Mesendoderm (in vitro differentiated cells): ENCODE measurements at regions not wholly inside any gene's neighbourhood (a gene's known extent, or its start where the extent isn't known, plus 50 kb on each side); places are given as distances from the start of the nearest gene placed in this dataset.

Experiments
- DNase-seq: peaks from one replicate; pipeline ENCODE4 v3.0.0; 2013
- H2AK5ac ChIP-seq: 2 replicates; pipeline ENCODE4 v1.6.1; 2013; ENCODE audit warnings: low read length, inconsistent platforms
- H2BK120ac ChIP-seq: 2 replicates; pipeline ENCODE4 v1.6.1; 2013; ENCODE audit warnings: low read depth, mild to moderate bottlenecking, low read length, moderate library complexity, mixed read lengths
- H2BK15ac ChIP-seq: replicated peaks from 2 replicates; pipeline ENCODE4 v1.6.1; 2013; ENCODE audit warnings: low read depth, mild to moderate bottlenecking, moderate library complexity
- H2BK5ac ChIP-seq: 2 replicates; pipeline ENCODE4 v1.6.1; 2013; ENCODE audit warnings: low read length, inconsistent platforms
- H3K18ac ChIP-seq: 2 replicates; pipeline ENCODE4 v1.6.1; 2013; ENCODE audit warnings: mild to moderate bottlenecking, low read length, mixed read lengths
- H3K23ac ChIP-seq: one replicate; pipeline ENCODE4 v1.6.1; 2013; ENCODE audit warnings: low read length
- H3K27ac ChIP-seq: 2 replicates; pipeline ENCODE4 v1.5.1; 2013; ENCODE audit warnings: low read depth, mild to moderate bottlenecking, inconsistent platforms, low read length, moderate library complexity
- H3K27me3 ChIP-seq: 2 replicates; pipeline ENCODE4 v1.6.1; 2013; ENCODE audit warnings: low read length, control low read depth, mild to moderate bottlenecking, inconsistent platforms; ENCODE audit not compliant: insufficient read depth, poor library complexity
- H3K36me3 ChIP-seq: 2 replicates; pipeline ENCODE4 v1.6.1; 2013; ENCODE audit warnings: low read length, inconsistent platforms; ENCODE audit not compliant: control insufficient read depth, insufficient read depth
- H3K4ac ChIP-seq: one replicate; pipeline ENCODE4 v1.6.1; 2013; ENCODE audit warnings: low read depth, mild to moderate bottlenecking, low read length, moderate library complexity
- H3K4me1 ChIP-seq: 2 replicates; pipeline ENCODE4 v1.6.1; 2013; ENCODE audit warnings: low read depth, low read length, inconsistent platforms; ENCODE audit not compliant: control insufficient read depth
- H3K4me2 ChIP-seq: 2 replicates; pipeline ENCODE4 v1.6.1; 2013; ENCODE audit warnings: low read length
- H3K4me3 ChIP-seq: 2 replicates; pipeline ENCODE4 v1.5.1; 2013; ENCODE audit warnings: mild to moderate bottlenecking, low read length
- H3K56ac ChIP-seq: one replicate; pipeline ENCODE4 v1.6.1; 2013; ENCODE audit warnings: low read length
- H3K79me1 ChIP-seq: 2 replicates; pipeline ENCODE4 v1.6.1; 2013; ENCODE audit warnings: low read length, inconsistent platforms
- H3K79me2 ChIP-seq: 2 replicates; pipeline ENCODE4 v1.6.1; 2013; ENCODE audit warnings: mild to moderate bottlenecking, low read length; ENCODE audit not compliant: control insufficient read depth, insufficient read depth
- H3K9ac ChIP-seq: 2 replicates; pipeline ENCODE4 v1.6.1; 2013; ENCODE audit warnings: low read length, inconsistent platforms
- H4K5ac ChIP-seq: one replicate; pipeline ENCODE4 v1.6.1; 2013; ENCODE audit warnings: low read length
- H4K8ac ChIP-seq: one replicate; pipeline ENCODE4 v1.6.1; 2013; ENCODE audit warnings: low read depth, mild to moderate bottlenecking, control low read depth, low read length, moderate library complexity
- WGBS: extraction: QIAGEN DNeasy Blood & Tissue Kit; methylation state at CpG from one replicate; pipeline ENCODE4 v1.1.7; 2013; ENCODE audit warnings: low lambda C conversion rate, missing lambda C conversion rate; ENCODE audit not compliant: insufficient coverage; ENCODE audit errors: extremely low coverage; 5-methylcytosine and 5-hydroxymethylcytosine counted together

DNA sequence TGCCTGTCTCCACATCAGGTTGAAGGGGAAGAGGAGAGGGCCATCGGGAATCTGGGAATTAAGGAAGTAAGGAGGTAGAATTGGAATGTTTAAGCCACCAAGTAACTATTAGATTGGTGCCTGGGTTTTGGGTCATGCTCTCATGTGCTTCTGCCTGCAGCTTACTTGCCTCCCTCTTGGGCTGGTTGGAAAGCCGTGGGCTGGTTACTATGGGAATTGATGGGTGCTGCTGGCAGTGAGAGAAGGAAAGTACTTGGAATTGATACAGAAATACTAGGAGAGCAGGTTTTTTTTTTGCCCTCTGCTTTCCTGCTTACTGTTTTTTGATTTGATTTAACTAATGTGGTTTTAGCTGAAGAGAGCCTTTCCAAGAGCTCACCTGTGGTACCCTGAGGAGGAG is 493.5 kb upstream of the RGS6 start:
- Histone ChIP-seq H2BK5ac (no peak overlapping the region), H4K5ac (no peak overlapping the region), H3K56ac (no peak overlapping the region), H2AK5ac (no peak overlapping the region), H4K8ac (peak overlapping the region; percentile 40), H3K4me3 (no peak overlapping the region), H2BK15ac (no peak overlapping the region), H3K18ac (no peak overlapping the region), H3K4me2 (no peak overlapping the region), H3K9ac (no peak overlapping the region), H3K4me1 (no peaks in the 10 kb centered on the region), H3K79me1 (peaks cover 4% of the 10 kb centered on the region), H2BK120ac (no peak overlapping the region), H3K36me3 (no peaks in the 10 kb centered on the region), H3K4ac (no peak overlapping the region), H3K27ac (no peak overlapping the region), H3K79me2 (no peaks in the 10 kb centered on the region), H3K23ac (no peak overlapping the region), H3K27me3 (no peaks in the 10 kb centered on the region)
- DNase-seq: no peak
- no CpG with 5 or more reads among the region's 2 CpGs for WGBS

DNA sequence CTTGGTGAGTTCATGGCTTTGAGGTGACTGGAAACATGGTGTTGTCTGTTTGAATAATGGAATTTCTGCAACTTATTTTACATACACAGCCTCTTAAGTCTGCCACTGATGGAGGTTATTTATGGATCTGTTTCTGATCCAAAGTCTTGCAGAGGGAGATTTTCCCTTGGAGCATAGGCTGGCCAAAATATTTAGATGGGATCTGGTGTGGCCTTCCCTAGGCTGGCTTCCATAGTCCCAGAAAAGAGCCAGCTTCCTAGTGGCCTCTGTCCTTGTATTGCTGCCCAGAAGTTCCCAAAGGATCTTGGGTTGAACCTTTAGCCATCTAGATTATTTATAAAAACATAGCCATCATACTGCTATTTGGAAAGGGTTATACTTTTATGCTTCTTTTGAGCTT is 491.1 kb upstream of the RGS6 start:
- Histone ChIP-seq H2BK15ac (no peak overlapping the region), H2AK5ac (no peak overlapping the region), H3K4me2 (no peak overlapping the region), H4K5ac (no peak overlapping the region), H3K79me1 (peaks cover 5% of the 10 kb centered on the region), H3K4ac (no peak overlapping the region), H3K27ac (no peak overlapping the region), H3K9ac (no peak overlapping the region), H3K79me2 (no peaks in the 10 kb centered on the region), H3K18ac (no peak overlapping the region), H3K36me3 (no peaks in the 10 kb centered on the region), H2BK5ac (no peak overlapping the region), H3K56ac (no peak overlapping the region), H3K4me1 (no peaks in the 10 kb centered on the region), H2BK120ac (no peak overlapping the region), H4K8ac (no peak overlapping the region), H3K23ac (no peak overlapping the region), H3K27me3 (no peaks in the 10 kb centered on the region), H3K4me3 (no peak overlapping the region)
- no peak for DNase-seq

DNA sequence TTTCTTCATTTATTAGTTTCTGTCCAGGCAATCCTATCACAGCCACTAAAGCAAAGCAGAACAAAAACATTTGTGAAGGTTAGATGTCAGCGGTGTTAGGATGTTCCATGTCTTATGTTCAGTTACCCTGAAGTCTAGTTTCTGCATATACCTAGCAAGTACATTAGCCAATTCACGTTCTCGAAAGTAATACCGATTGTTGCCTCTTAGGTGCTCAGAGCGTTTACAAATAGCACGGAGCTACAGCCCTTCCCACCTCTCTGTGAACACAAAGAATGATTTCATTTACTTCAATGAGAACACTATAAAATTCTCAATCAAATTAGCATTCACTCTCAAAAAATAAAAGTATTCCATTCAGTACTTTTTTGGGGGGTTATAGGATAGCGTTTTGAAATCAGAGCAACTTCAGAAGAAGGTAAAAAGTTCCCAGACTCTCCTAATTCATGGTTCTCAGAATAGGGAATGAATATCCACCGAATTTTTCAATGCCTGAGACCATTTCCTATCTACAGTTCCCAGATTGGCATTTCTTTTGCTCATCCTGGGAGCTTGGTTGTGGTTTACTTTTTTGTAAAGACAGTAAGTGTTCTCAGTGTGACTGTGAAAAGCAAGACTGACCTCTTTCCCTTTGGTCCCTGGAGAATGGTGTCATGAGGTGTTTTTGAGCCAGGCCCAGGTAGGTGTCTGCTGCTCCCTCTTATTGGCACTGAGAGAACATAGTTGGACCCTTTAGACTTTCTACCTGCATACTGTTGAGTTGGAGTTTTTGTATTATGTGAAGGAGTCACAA is 488.0 kb upstream of the RGS6 start:
- Histone ChIP-seq H4K5ac (no peak overlapping the region), H3K9ac (no peak overlapping the region), H2BK120ac (no peak overlapping the region), H3K36me3 (no peaks in the 10 kb centered on the region), H3K27me3 (no peaks in the 10 kb centered on the region), H2BK15ac (no peak overlapping the region), H2AK5ac (no peak overlapping the region), H3K4me2 (no peak overlapping the region), H3K18ac (no peak overlapping the region), H3K4me3 (no peak overlapping the region), H3K23ac (no peak overlapping the region), H3K79me2 (no peaks in the 10 kb centered on the region), H3K4ac (no peak overlapping the region), H3K27ac (no peak overlapping the region), H2BK5ac (no peak overlapping the region), H4K8ac (no peak overlapping the region), H3K79me1 (peaks cover 1% of the 10 kb centered on the region), H3K4me1 (no peaks in the 10 kb centered on the region), H3K56ac (no peak overlapping the region)
- WGBS: no CpG with 5 or more reads among the region's 8 CpGs
- no peak for DNase-seq

DNA sequence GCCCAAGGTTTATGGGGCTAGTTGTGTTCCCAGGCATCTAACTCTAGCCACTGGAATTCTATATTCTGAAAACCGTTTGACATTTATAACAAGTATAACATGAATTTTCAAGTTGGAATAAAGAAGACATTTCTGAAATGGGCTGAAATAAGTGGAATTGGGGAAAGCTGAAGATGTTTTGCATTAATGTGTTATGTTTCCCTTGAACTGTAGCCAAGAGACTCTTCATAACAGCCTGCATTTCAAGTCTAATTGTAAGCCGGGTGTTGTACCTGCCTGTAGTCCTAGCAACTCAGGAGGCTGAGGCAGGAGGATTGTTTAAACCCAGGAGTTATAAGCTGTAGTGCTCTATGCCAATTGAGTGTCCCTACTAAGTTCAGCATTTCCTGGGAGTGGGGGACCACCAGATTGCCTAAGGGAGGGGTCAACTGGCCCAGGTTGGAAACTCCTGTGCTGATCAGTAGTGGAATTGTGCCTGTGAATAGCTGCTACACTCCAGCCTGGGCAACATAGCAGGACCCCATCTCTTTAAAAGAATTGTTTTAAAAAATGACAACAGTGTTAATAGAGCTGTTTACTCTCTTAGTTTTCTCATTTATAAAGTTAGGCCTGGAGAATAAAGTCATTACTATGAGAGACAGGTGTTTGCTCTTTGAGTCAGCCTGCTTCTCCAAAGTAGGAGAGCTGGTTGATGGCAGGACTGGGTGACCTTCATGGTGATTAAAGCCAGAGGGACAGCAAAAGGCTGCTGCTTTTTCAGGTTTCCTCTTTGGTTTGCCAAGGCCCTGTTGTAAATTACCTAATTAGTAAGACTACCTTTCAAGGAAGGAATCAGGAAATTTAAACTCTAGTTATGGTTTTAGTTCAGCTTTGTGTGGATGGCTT is 483.6 kb upstream of the RGS6 start:
- DNase-seq: no peak
- Histone ChIP-seq H4K5ac (no peak overlapping the region), H3K56ac (no peak overlapping the region), H3K4me2 (no peak overlapping the region), H3K36me3 (no peaks in the 10 kb centered on the region), H2BK120ac (no peak overlapping the region), H3K27me3 (no peaks in the 10 kb centered on the region), H2BK5ac (no peak overlapping the region), H3K23ac (no peak overlapping the region), H3K18ac (no peak overlapping the region), H3K4me1 (no peaks in the 10 kb centered on the region), H2AK5ac (no peak overlapping the region), H4K8ac (no peak overlapping the region), H3K27ac (no peak overlapping the region), H3K4ac (no peak overlapping the region), H2BK15ac (no peak overlapping the region), H3K79me1 (peaks cover 1% of the 10 kb centered on the region), H3K79me2 (no peaks in the 10 kb centered on the region), H3K9ac (no peak overlapping the region), H3K4me3 (no peak overlapping the region)
- no CpG with 5 or more reads among the region's 2 CpGs for WGBS

DNA sequence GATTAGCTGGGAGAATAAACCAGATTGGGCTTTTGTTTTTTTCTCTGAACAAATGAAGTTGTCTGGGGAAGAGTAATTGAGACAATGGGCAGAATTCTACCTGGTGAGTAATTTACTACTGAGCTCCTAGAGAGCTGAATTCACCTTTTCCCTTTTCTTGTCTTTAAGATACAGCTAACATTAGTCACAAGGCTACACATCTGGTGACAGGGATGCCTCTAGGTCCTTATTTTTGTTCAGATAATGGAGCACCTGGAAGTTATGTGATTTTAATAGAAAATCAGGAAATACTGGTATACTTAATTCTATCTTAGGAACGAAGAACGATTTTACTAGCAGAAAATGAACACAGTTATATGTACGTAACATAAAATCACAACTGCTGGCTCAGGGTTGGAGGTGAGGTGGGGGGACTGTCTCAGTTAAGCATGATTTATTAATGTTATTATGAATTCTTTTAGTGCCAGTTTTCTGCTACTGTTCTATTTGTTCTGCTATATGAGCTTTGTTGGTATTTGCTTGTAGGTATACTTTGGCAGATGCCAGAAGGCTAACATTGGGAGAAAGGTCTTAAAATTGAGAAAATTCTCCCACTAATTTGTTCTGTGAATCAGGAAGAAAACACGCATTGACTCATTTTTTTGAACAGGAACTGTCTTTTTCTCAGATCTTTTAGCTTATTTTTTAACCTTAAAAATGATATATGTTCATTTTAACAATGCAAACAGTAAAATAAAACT is 482.7 kb upstream of the RGS6 start:
- WGBS: no CpG with 5 or more reads among the region's 4 CpGs

More for the DNA sequence above, 482.7 kb upstream of the RGS6 start:
- Histone ChIP-seq H4K8ac (no peak overlapping the region), H3K56ac (no peak overlapping the region), H3K4me1 (no peaks in the 10 kb centered on the region), H3K36me3 (no peaks in the 10 kb centered on the region), H4K5ac (no peak overlapping the region), H2AK5ac (no peak overlapping the region), H3K18ac (no peak overlapping the region), H3K23ac (no peak overlapping the region), H3K79me1 (no peaks in the 10 kb centered on the region), H3K27me3 (no peaks in the 10 kb centered on the region), H3K27ac (no peak overlapping the region), H3K4me3 (no peak overlapping the region), H3K9ac (no peak overlapping the region), H3K4me2 (no peak overlapping the region), H2BK120ac (no peak overlapping the region), H3K79me2 (no peaks in the 10 kb centered on the region), H2BK5ac (no peak overlapping the region), H2BK15ac (no peak overlapping the region), H3K4ac (no peak overlapping the region)
- no peak for DNase-seq
